ENCODE measurements at regions not wholly inside any gene's neighbourhood (a gene's known extent, or its start where the extent isn't known, plus 50 kb on each side); places are given as distances from the start of the nearest gene placed in this dataset.

GRCh38 chr18:78576967-78577366, 402.7 kb upstream of the SALL3 start (continued):
- TF ChIP-seq ZNF326 (CRISPR knock-in tag; IDR thresholded peaks at IDR 0.05; ENCODE audit: borderline replicate concordance) (no peak), GATAD1 (CRISPR knock-in tag; IDR thresholded peaks at IDR 0.05) (no peak), ATAD3A (CRISPR knock-in tag; IDR thresholded peaks at IDR 0.05) (no peak), MTA1 (CRISPR knock-in tag; IDR thresholded peaks at IDR 0.05; ENCODE audit: borderline replicate concordance) (no peak), ZNF572 (CRISPR knock-in tag; IDR thresholded peaks at IDR 0.05) (no peak)

GRCh38 chr18:78579449-78579848, 400.2 kb upstream of the SALL3 start:
- intact Hi-C loops (cut with micrococcal nuclease; ENCODE audit: unreplicated experiment) (no loop called here), in situ Hi-C loops (cut with HindIII; ENCODE audit: extremely low pct_ligation_motif_present, low pct_unique_long_range_greater_than_20kb) (no loop called here)
- no peaks in the 10 kb centered on the region for H4K20me1 ChIP-seq (ENCODE audit: insufficient read depth, low read length)
- no peaks in the 10 kb centered on the region for H3K4me1 ChIP-seq (ENCODE audit: insufficient read depth, low read length)
- no peak for DNase-seq (ENCODE audit: low spot score)
- H3K4me3 ChIP-seq (replicated peaks in 1 of 3; ENCODE audit: insufficient read depth in 1 of 3, low read depth in 2 of 3, low read length in 3 of 3) = no peak overlapping the region
- H3K79me2 ChIP-seq (ENCODE audit: insufficient read depth, low read length) = no peaks in the 10 kb centered on the region
- no peak overlapping the region for H3K27ac ChIP-seq (ENCODE audit: extremely low read length, insufficient read depth, low read length)
- no peak overlapping the region for H3K9ac ChIP-seq (ENCODE audit: insufficient read depth, low read depth, low read length)
- H2AFZ ChIP-seq (ENCODE audit: low read length) = no peak overlapping the region
- ChIA-PET CTCF (ENCODE audit: low intra/inter-chr PET ratio, low total read pairs) (no interaction called here), POLR2A (no interaction called here)
- H3K36me3 ChIP-seq (replicated peaks in 1 of 2; ENCODE audit: control insufficient read depth in 1 of 2, insufficient read depth in 2 of 2, low read length in 2 of 2) = no peaks in the 10 kb centered on the region
- FAIRE-seq = no peak
- H3K9me3 ChIP-seq (ENCODE audit: low read length) = peaks cover 21% of the 10 kb centered on the region
- BruUV-seq (replicated peaks) = no TSS peak
- peaks cover 0 to 12% of the 10 kb centered on the region in 2 experiments; a peak in 2 of 5 replicates for H3K27me3 ChIP-seq (ENCODE audit: control insufficient read depth in 1 of 2, insufficient read depth in 2 of 2, low read length in 2 of 2)
- no peak for ATAC-seq
- WGBS (ENCODE audit: low lambda C conversion rate) = 0% methylated on average over 4 of the region's 4 CpGs
- no peak overlapping the region for H3K4me2 ChIP-seq (ENCODE audit: low read depth, low read length)
- TF ChIP-seq ZBTB40 (IDR thresholded peaks at IDR 0.05) = no peak
- no peak for TF ChIP-seq ZBTB40 (CRISPR knock-in tag; IDR thresholded peaks at IDR 0.05)
- TF ChIP-seq EP300 (IDR thresholded peaks at IDR 0.05; ENCODE audit: low read depth in 2 of 2, low read length in 2 of 2) = no peak
- TF ChIP-seq EP300 (CRISPR knock-in tag; IDR thresholded peaks at IDR 0.05; ENCODE audit: borderline replicate concordance) = no peak
- no peak for TF ChIP-seq ZNF781 (CRISPR knock-in tag; IDR thresholded peaks at IDR 0.05; ENCODE audit: borderline replicate concordance, not compliant biosample characterization)
- no peak for TF ChIP-seq HOXA5 (CRISPR knock-in tag; IDR thresholded peaks at IDR 0.05)
- no peak for TF ChIP-seq MIER3 (CRISPR knock-in tag; IDR thresholded peaks at IDR 0.05; ENCODE audit: borderline replicate concordance)
- TF ChIP-seq ZNF749 (CRISPR knock-in tag; IDR thresholded peaks at IDR 0.05; ENCODE audit: borderline replicate concordance) = no peak
- no peak for TF ChIP-seq STAT5B (CRISPR knock-in tag; IDR thresholded peaks at IDR 0.05)
- no peak for TF ChIP-seq ZNF383 (CRISPR knock-in tag; IDR thresholded peaks at IDR 0.05; ENCODE audit: borderline replicate concordance)
- TF ChIP-seq MIER2 (CRISPR knock-in tag; IDR thresholded peaks at IDR 0.05) = no peak
- TF ChIP-seq ATRX (CRISPR knock-in tag; IDR thresholded peaks at IDR 0.05; ENCODE audit: borderline replicate concordance) = no peak

Measured in HepG2 (cell line).